GM18502 (cell line): ENCODE measurements at regions not wholly inside any gene's neighbourhood (a gene's known extent, or its start where the extent isn't known, plus 50 kb on each side); places are given as distances from the start of the nearest gene placed in this dataset.

Experiments used
- ATAC-seq: cut with Tn5 transposase; IDR thresholded peaks from one replicate; pipeline ENCODE4 v1.9.1; 2021; ENCODE audit warnings: mild to moderate bottlenecking; ENCODE audit not compliant: unreplicated experiment, poor library complexity

- ATAC-seq, result no peak
These were observed 182.4 kb upstream of the ARSJ start for GRCh38 chr4:114161809-114162208.

- no peak for ATAC-seq
These were observed 183.6 kb upstream of the ARSJ start for GRCh38 chr4:114163051-114163450.

- ATAC-seq, result no peak
These were observed 194.5 kb upstream of the ARSJ start for GRCh38 chr4:114173968-114174367.

GRCh38 chr4:114177628-114178027 is 198.2 kb upstream of the ARSJ start:
- ATAC-seq, result no peak

GRCh38 chr4:114178392-114178791 is 198.9 kb upstream of the ARSJ start:
- no peak for ATAC-seq

- ATAC-seq, result peak; percentile 49
These were observed 201.0 kb upstream of the ARSJ start for GRCh38 chr4:114180481-114180880.

- no peak for ATAC-seq
These were observed 205.5 kb upstream of the ARSJ start for GRCh38 chr4:114184901-114185300.

GRCh38 chr4:114187592-114187991 is 208.1 kb upstream of the ARSJ start:
- ATAC-seq, result no peak

GRCh38 chr4:114191496-114191895 is 212.0 kb upstream of the ARSJ start:
- ATAC-seq, result no peak

GRCh38 chr4:114192854-114193253 is 213.4 kb upstream of the ARSJ start:
- ATAC-seq, result no peak

GRCh38 chr4:114193624-114194399 is 214.4 kb upstream of the ARSJ start:
- ATAC-seq, result no peak

- ATAC-seq, result no peak
These were observed 217.2 kb upstream of the ARSJ start for GRCh38 chr4:114196606-114197005.

GRCh38 chr4:114200026-114200425 is 220.6 kb upstream of the ARSJ start:
- no peak for ATAC-seq

GRCh38 chr4:114205261-114205660 is 225.8 kb upstream of the ARSJ start:
- ATAC-seq, result no peak

GRCh38 chr4:114208574-114209151 is 229.2 kb upstream of the ARSJ start:
- ATAC-seq, result no peak

- no peak for ATAC-seq
These were observed 230.1 kb upstream of the ARSJ start for GRCh38 chr4:114209584-114209983.

GRCh38 chr4:114211556-114211955 is 232.1 kb upstream of the ARSJ start:
- ATAC-seq, result no peak

- no peak for ATAC-seq
These were observed 237.8 kb upstream of the ARSJ start for GRCh38 chr4:114217150-114217817.

- no peak for ATAC-seq
These were observed 244.1 kb upstream of the ARSJ start for GRCh38 chr4:114223580-114223979.

- no peak for ATAC-seq
These were observed 246.0 kb upstream of the ARSJ start for GRCh38 chr4:114225436-114225835.

GRCh38 chr4:114226179-114226578 is 246.7 kb upstream of the ARSJ start:
- ATAC-seq, result no peak
